ENCODE measurements at regions not wholly inside any gene's neighbourhood (a gene's known extent, or its start where the extent isn't known, plus 50 kb on each side); places are given as distances from the start of the nearest gene placed in this dataset.

- no peak for DNase-seq
These were observed 59.4 kb upstream of the ASIC2 start for GRCh38 chr17:33352526-33352925.

- no peak for DNase-seq
These were observed 63.2 kb upstream of the ASIC2 start for GRCh38 chr17:33356266-33356665.

GRCh38 chr17:33363475-33363874 is 70.4 kb upstream of the ASIC2 start:
- no peak for DNase-seq

GRCh38 chr17:33366960-33367359 is 73.9 kb upstream of the ASIC2 start:
- DNase-seq, result no peak

- no peak for DNase-seq
These were observed 76.1 kb upstream of the ASIC2 start for GRCh38 chr17:33369149-33369548.

- DNase-seq, result no peak
These were observed 76.8 kb upstream of the ASIC2 start for GRCh38 chr17:33369876-33370275.

GRCh38 chr17:33370401-33370800 is 77.3 kb upstream of the ASIC2 start:
- DNase-seq, result no peak

- DNase-seq, result no peak
These were observed 78.3 kb upstream of the ASIC2 start for GRCh38 chr17:33371377-33371776.

- DNase-seq, result no peak
These were observed 80.2 kb upstream of the ASIC2 start for GRCh38 chr17:33373273-33373672.

- DNase-seq, result no peak
These were observed 82.0 kb upstream of the ASIC2 start for GRCh38 chr17:33375103-33375502.

- no peak for DNase-seq
These were observed 82.7 kb upstream of the ASIC2 start for GRCh38 chr17:33375783-33376182.

GRCh38 chr17:33377837-33378595 is 84.9 kb upstream of the ASIC2 start:
- DNase-seq, result no peak

- DNase-seq, result no peak
These were observed 88.1 kb upstream of the ASIC2 start for GRCh38 chr17:33381201-33381600.

- DNase-seq, result no peak
These were observed 90.5 kb upstream of the ASIC2 start for GRCh38 chr17:33383488-33384023.

GRCh38 chr17:33385133-33385532 is 92.0 kb upstream of the ASIC2 start:
- no peak for DNase-seq

- DNase-seq, result no peak
These were observed 92.6 kb upstream of the ASIC2 start for GRCh38 chr17:33385713-33386112.

- no peak for DNase-seq
These were observed 94.3 kb upstream of the ASIC2 start for GRCh38 chr17:33387406-33387805.

GRCh38 chr17:33389504-33390135 is 96.5 kb upstream of the ASIC2 start:
- no peak for DNase-seq

GRCh38 chr17:33390479-33391176 is 97.5 kb upstream of the ASIC2 start:
- no peak for DNase-seq

GRCh38 chr17:33396818-33397217 is 103.7 kb upstream of the ASIC2 start:
- DNase-seq, result no peak

GRCh38 chr17:33398386-33398785 is 105.3 kb upstream of the ASIC2 start:
- DNase-seq, result no peak

GRCh38 chr17:33401249-33401648 is 108.2 kb upstream of the ASIC2 start:
- no peak for DNase-seq

GRCh38 chr17:33403194-33403593 is 110.1 kb upstream of the ASIC2 start:
- DNase-seq, result no peak

All from SW 1271 (cell line).